ENCODE measurements at regions not wholly inside any gene's neighbourhood (a gene's known extent, or its start where the extent isn't known, plus 50 kb on each side); places are given as distances from the start of the nearest gene placed in this dataset.

DNA sequence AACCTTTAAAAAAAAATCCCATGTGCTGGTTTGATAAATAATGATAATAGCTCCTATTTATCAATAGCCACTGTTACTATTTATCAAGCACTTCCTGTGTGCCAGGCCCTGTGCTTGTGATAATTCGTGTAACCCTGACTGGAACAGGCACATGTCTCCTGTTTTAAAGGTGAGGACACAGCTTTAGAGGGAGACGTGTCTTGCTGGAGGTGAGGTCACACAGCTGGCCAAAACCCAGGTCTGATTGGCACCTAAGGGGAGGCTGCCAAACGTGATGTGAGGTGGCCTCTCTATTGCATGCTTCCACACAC, 156.6 kb downstream of the VRK1 start:
- Mint-ChIP-seq H3K4me1 (peaks cover 12% of the 10 kb centered on the region), H3K27ac (no peak overlapping the region), H3K36me3 (peaks cover 4% of the 10 kb centered on the region), H3K4me3 (no peak overlapping the region), H3K9me3 (peaks cover 9% of the 10 kb centered on the region), H3K27me3 (ENCODE audit: low read depth) (no peaks in the 10 kb centered on the region)
- ChIA-PET POLR2A (no interaction called here), CTCF (no interaction called here)
- TF ChIP-seq, protein P1, sequence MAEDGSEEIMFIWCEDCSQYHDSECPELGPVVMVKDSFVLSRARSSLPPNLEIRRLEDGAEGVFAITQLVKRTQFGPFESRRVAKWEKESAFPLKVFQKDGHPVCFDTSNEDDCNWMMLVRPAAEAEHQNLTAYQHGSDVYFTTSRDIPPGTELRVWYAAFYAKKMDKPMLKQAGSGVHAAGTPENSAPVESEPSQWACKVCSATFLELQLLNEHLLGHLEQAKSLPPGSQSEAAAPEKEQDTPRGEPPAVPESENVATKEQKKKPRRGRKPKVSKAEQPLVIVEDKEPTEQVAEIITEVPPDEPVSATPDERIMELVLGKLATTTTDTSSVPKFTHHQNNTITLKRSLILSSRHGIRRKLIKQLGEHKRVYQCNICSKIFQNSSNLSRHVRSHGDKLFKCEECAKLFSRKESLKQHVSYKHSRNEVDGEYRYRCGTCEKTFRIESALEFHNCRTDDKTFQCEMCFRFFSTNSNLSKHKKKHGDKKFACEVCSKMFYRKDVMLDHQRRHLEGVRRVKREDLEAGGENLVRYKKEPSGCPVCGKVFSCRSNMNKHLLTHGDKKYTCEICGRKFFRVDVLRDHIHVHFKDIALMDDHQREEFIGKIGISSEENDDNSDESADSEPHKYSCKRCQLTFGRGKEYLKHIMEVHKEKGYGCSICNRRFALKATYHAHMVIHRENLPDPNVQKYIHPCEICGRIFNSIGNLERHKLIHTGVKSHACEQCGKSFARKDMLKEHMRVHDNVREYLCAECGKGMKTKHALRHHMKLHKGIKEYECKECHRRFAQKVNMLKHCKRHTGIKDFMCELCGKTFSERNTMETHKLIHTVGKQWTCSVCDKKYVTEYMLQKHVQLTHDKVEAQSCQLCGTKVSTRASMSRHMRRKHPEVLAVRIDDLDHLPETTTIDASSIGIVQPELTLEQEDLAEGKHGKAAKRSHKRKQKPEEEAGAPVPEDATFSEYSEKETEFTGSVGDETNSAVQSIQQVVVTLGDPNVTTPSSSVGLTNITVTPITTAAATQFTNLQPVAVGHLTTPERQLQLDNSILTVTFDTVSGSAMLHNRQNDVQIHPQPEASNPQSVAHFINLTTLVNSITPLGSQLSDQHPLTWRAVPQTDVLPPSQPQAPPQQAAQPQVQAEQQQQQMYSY (CRISPR knock-in tag; IDR thresholded peaks at IDR 0.05) = no peak
- no peak for TF ChIP-seq ATF1 (CRISPR knock-in tag; IDR thresholded peaks at IDR 0.05)
- TF ChIP-seq, protein P2, sequence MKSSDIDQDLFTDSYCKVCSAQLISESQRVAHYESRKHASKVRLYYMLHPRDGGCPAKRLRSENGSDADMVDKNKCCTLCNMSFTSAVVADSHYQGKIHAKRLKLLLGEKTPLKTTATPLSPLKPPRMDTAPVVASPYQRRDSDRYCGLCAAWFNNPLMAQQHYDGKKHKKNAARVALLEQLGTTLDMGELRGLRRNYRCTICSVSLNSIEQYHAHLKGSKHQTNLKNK (CRISPR knock-in tag; IDR thresholded peaks at IDR 0.05) = no peak
- no peak for TF ChIP-seq ZBTB21 (CRISPR knock-in tag; IDR thresholded peaks at IDR 0.05; ENCODE audit: borderline replicate concordance)
- TF ChIP-seq HMGA2 (CRISPR knock-in tag; IDR thresholded peaks at IDR 0.05) = no peak
- DNase-seq (ENCODE audit: low spot score) = no peak
- no peak for ATAC-seq

DNA sequence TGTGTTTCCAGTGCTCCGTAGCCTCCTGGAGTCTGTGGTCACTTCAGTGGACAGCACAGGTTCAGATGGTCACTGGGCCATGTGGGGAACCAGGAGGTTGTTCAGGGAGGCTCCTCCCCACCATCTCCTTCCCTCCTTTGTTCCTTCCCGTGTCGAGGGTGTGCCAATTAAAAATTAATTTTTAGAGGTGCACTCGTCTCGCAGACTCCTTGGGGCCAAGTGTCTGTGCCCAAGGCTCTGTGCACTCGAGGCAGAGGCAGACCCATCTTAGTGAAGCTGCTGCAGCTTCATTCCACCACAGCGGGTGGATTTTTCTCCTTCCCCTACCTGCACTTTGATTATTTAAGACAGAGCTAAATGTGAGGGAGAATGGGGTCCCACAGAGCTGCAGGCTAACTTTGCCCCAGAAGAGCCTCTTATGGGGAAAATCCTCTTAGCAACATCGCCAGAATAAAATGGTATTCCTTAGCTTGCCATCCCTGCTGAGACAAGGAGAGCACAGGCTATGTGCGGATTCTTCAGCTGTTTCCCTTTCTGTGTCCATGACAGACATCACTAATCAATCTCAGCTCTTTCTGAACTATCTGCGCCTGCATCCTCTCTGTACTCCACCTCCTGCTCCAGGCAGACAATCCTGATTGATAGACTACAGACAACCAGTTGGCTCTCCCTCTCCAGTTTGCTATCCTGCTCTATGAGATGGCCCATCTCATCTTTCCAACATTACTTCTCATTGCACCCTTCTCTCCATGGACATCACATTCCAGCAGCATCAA, 159.5 kb downstream of the VRK1 start:
- Mint-ChIP-seq H3K4me1 (peaks cover 14% of the 10 kb centered on the region), H3K27ac (no peak overlapping the region), H3K4me3 (no peak overlapping the region), H3K36me3 (peaks cover 10% of the 10 kb centered on the region), H3K9me3 (peaks cover 19% of the 10 kb centered on the region), H3K27me3 (ENCODE audit: low read depth) (no peaks in the 10 kb centered on the region)
- ChIA-PET POLR2A (no interaction called here), CTCF (no interaction called here)
- TF ChIP-seq, protein P3, sequence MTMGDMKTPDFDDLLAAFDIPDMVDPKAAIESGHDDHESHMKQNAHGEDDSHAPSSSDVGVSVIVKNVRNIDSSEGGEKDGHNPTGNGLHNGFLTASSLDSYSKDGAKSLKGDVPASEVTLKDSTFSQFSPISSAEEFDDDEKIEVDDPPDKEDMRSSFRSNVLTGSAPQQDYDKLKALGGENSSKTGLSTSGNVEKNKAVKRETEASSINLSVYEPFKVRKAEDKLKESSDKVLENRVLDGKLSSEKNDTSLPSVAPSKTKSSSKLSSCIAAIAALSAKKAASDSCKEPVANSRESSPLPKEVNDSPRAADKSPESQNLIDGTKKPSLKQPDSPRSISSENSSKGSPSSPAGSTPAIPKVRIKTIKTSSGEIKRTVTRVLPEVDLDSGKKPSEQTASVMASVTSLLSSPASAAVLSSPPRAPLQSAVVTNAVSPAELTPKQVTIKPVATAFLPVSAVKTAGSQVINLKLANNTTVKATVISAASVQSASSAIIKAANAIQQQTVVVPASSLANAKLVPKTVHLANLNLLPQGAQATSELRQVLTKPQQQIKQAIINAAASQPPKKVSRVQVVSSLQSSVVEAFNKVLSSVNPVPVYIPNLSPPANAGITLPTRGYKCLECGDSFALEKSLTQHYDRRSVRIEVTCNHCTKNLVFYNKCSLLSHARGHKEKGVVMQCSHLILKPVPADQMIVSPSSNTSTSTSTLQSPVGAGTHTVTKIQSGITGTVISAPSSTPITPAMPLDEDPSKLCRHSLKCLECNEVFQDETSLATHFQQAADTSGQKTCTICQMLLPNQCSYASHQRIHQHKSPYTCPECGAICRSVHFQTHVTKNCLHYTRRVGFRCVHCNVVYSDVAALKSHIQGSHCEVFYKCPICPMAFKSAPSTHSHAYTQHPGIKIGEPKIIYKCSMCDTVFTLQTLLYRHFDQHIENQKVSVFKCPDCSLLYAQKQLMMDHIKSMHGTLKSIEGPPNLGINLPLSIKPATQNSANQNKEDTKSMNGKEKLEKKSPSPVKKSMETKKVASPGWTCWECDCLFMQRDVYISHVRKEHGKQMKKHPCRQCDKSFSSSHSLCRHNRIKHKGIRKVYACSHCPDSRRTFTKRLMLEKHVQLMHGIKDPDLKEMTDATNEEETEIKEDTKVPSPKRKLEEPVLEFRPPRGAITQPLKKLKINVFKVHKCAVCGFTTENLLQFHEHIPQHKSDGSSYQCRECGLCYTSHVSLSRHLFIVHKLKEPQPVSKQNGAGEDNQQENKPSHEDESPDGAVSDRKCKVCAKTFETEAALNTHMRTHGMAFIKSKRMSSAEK (CRISPR knock-in tag; IDR thresholded peaks at IDR 0.05; ENCODE audit: borderline replicate concordance) = no peak
- DNase-seq (ENCODE audit: low spot score) (no peak), ATAC-seq (no peak)

DNA sequence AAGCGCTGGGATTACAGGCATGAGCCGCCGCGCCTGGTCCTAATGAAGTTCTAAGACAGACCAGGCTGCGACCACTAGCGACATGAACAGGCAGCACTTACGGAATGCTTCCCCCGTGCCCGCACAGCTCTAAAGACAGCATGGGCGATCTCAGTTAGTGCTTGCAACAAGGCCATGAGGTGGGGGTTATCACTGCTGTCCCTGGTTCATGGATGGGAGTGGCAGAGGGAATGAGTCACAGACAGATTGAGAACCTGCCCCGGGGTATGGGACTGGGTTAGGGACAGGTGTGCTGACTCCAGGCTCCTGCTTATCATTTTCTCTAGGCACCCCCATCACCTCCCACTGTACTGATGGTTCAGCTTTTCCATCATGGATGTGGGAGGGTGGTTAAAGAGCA, 160.9 kb downstream of the VRK1 start:
- no peak for TF ChIP-seq GRHL2 (CRISPR knock-in tag; IDR thresholded peaks at IDR 0.05; ENCODE audit: insufficient replicate concordance, severe bottlenecking)
- no peak for TF ChIP-seq ZNF423 (CRISPR knock-in tag; IDR thresholded peaks at IDR 0.05)
- no peak for TF ChIP-seq ZNF396 (CRISPR knock-in tag; IDR thresholded peaks at IDR 0.05; ENCODE audit: borderline replicate concordance)
- TF ChIP-seq, protein P3 (CRISPR knock-in tag; IDR thresholded peaks at IDR 0.05; ENCODE audit: borderline replicate concordance) = no peak
- no peak for TF ChIP-seq SP1 (CRISPR knock-in tag; conservative IDR thresholded peaks at IDR 0.05)
- TF ChIP-seq, protein P4, sequence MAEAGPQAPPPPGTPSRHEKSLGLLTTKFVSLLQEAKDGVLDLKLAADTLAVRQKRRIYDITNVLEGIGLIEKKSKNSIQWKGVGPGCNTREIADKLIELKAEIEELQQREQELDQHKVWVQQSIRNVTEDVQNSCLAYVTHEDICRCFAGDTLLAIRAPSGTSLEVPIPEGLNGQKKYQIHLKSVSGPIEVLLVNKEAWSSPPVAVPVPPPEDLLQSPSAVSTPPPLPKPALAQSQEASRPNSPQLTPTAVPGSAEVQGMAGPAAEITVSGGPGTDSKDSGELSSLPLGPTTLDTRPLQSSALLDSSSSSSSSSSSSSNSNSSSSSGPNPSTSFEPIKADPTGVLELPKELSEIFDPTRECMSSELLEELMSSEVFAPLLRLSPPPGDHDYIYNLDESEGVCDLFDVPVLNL (CRISPR knock-in tag; IDR thresholded peaks at IDR 0.05; ENCODE audit: borderline replicate concordance, low read depth) = no peak
- TF ChIP-seq NFE2L1 (CRISPR knock-in tag; IDR thresholded peaks at IDR 0.05) = no peak
- TF ChIP-seq NR3C1 (CRISPR knock-in tag; conservative IDR thresholded peaks at IDR 0.05; ENCODE audit: low read depth) = no peak
- TF ChIP-seq, protein P5, sequence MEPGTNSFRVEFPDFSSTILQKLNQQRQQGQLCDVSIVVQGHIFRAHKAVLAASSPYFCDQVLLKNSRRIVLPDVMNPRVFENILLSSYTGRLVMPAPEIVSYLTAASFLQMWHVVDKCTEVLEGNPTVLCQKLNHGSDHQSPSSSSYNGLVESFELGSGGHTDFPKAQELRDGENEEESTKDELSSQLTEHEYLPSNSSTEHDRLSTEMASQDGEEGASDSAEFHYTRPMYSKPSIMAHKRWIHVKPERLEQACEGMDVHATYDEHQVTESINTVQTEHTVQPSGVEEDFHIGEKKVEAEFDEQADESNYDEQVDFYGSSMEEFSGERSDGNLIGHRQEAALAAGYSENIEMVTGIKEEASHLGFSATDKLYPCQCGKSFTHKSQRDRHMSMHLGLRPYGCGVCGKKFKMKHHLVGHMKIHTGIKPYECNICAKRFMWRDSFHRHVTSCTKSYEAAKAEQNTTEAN (CRISPR knock-in tag; IDR thresholded peaks at IDR 0.05) = no peak
- TF ChIP-seq TP53 (CRISPR knock-in tag; IDR thresholded peaks at IDR 0.05) = no peak
- Mint-ChIP-seq H3K27ac (no peak overlapping the region), H3K4me1 (peaks cover 14% of the 10 kb centered on the region), H3K36me3 (peaks cover 16% of the 10 kb centered on the region), H3K4me3 (no peak overlapping the region), H3K9me3 (peaks cover 26% of the 10 kb centered on the region), H3K27me3 (ENCODE audit: low read depth) (no peaks in the 10 kb centered on the region)
- DNase-seq (ENCODE audit: low spot score) = no peak
- no peak for ATAC-seq
- CTCF ChIA-PET = interaction anchor here (1.1 kb wide), 1 partner anchor 19 kb away, joined by 3 read pairs; no protein-coding TSS in a partner anchor
- POLR2A ChIA-PET = no interaction called here

Data from WTC11 (cell line).